ENCODE measurements at regions not wholly inside any gene's neighbourhood (a gene's known extent, or its start where the extent isn't known, plus 50 kb on each side); places are given as distances from the start of the nearest gene placed in this dataset.

DNA sequence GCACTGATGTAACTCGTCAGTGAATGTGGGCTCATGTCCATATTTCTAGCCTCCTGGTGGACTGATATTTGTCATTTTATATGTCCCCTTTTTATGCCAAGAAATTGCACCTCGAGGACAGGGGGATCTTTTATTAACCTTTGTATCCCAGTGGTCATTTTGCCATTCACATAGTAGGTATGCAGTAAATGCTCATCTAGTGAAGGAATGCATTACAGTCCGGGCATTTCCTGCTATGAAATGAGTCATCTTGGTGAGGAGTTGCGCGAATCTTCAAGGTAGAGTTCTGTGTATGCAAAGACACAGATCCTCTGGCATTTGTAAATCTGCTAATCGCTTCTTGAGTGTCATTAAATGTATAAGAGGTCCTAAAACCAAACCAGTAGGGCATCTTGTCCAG, 755.5 kb upstream of the ADAMTS16 start:
- Histone ChIP-seq H3K79me2 (ENCODE audit: insufficient read depth, low read length) (no peaks in the 10 kb centered on the region), H3K4me2 (ENCODE audit: insufficient read depth, insufficient read length, low read length) (no peak overlapping the region), H3K79me1 (ENCODE audit: insufficient read depth, low read depth, low read length, poor library complexity, severe bottlenecking) (no peaks in the 10 kb centered on the region), H3K23me2 (ENCODE audit: insufficient read length, low read depth, low read length, poor library complexity, severe bottlenecking) (no peaks in the 10 kb centered on the region), H2BK5ac (ENCODE audit: insufficient read length, low read length) (no peak overlapping the region), H4K20me1 (ENCODE audit: control insufficient read depth, insufficient read depth, insufficient read length) (no peaks in the 10 kb centered on the region), H3K23ac (ENCODE audit: insufficient read length, low read depth, low read length) (no peak overlapping the region), H3K14ac (ENCODE audit: insufficient read depth, low read length) (no peak overlapping the region), H2AFZ (ENCODE audit: low read length) (no peak overlapping the region), H2BK120ac (ENCODE audit: low read depth, low read length, poor library complexity, severe bottlenecking) (no peak overlapping the region), H3K9me3 (ENCODE audit: control insufficient read depth, low read depth, low read length) (no peaks in the 10 kb centered on the region), H3K9ac (ENCODE audit: extremely low read depth, insufficient read length, low read length) (no peak overlapping the region), H4K8ac (replicated peaks; ENCODE audit: insufficient read length, low read depth, low read length) (no peak overlapping the region), H3K27ac (ENCODE audit: insufficient read length, low read depth, low read length) (no peak overlapping the region), H2BK20ac (ENCODE audit: low read depth, low read length, poor library complexity, severe bottlenecking) (no peak overlapping the region), H4K5ac (ENCODE audit: insufficient read length, low read depth, low read length) (no peak overlapping the region), H3K27me3 (ENCODE audit: insufficient read depth, low read length) (no peaks in the 10 kb centered on the region), H2BK15ac (ENCODE audit: low read depth, low read length) (no peak overlapping the region), H3K18ac (ENCODE audit: insufficient read length, low read depth, low read length) (no peak overlapping the region), H3K4ac (ENCODE audit: low read depth, low read length) (no peak overlapping the region), H3K4me1 (ENCODE audit: insufficient read depth, low read length) (no peaks in the 10 kb centered on the region), H2AK5ac (ENCODE audit: insufficient read length, low read length) (no peak overlapping the region), H4K91ac (ENCODE audit: insufficient read length, low read depth, low read length) (no peak overlapping the region), H3T11ph (ENCODE audit: low read length) (no peak overlapping the region), H3K56ac (ENCODE audit: insufficient read length, low read depth, low read length) (no peak overlapping the region), H2BK12ac (ENCODE audit: insufficient read length, low read depth, low read length) (no peak overlapping the region)
- H3K4me1 Mint-ChIP-seq: no peaks in the 10 kb centered on the region
- H3K4me3 Mint-ChIP-seq: no peak overlapping the region
- TF ChIP-seq CTCF (conservative IDR thresholded peaks at IDR 0.05): no peak
- WGBS (ENCODE audit: extremely low coverage, insufficient read length, low lambda C conversion rate): no CpG with 5 or more reads among the region's 6 CpGs
- DNase-seq: no peak
- H3K27me3 Mint-ChIP-seq (ENCODE audit: low read depth): no peaks in the 10 kb centered on the region
- H3K9me3 Mint-ChIP-seq: peaks cover 0 to 3% of the 10 kb centered on the region in 2 experiments; a peak in 1 of 5 replicates
- H3K36me3 Mint-ChIP-seq (ENCODE audit: insufficient read depth in 1 of 3, low read depth in 3 of 3): no peaks in the 10 kb centered on the region; a peak in 1 of 7 replicates
- no peak overlapping the region for H3K27ac Mint-ChIP-seq

All from H9 (cell line).